ENCODE measurements at regions not wholly inside any gene's neighbourhood (a gene's known extent, or its start where the extent isn't known, plus 50 kb on each side); places are given as distances from the start of the nearest gene placed in this dataset.

- TF ChIP-seq CTCF (conservative IDR thresholded peaks at IDR 0.05; ENCODE audit: low read length) (no peak), EZH2phosphoT487 (IDR thresholded peaks at IDR 0.05; ENCODE audit: borderline replicate concordance, low read depth, low read length) (no peak)
These were observed 1333.1 kb upstream of the TENM4 start for GRCh38 chr11:80773919-80774318.
